ENCODE measurements at regions not wholly inside any gene's neighbourhood (a gene's known extent, or its start where the extent isn't known, plus 50 kb on each side); places are given as distances from the start of the nearest gene placed in this dataset.

- TF ChIP-seq CTCF (IDR thresholded peaks at IDR 0.05; ENCODE audit: insufficient read depth, low read length): no peak
- no peak for TF ChIP-seq POLR2AphosphoS5 (IDR thresholded peaks at IDR 0.05; ENCODE audit: low read depth)
Observed at GRCh38 chr12:126451809-126452208, 1386.6 kb downstream of the AACS start.

Measured in HL-60 (cell line).